CD4-positive, alpha-beta T cell (primary cell): ENCODE measurements at regions not wholly inside any gene's neighbourhood (a gene's known extent, or its start where the extent isn't known, plus 50 kb on each side); places are given as distances from the start of the nearest gene placed in this dataset.

Experiments used
- ATAC-seq: fragments of 200-7000 bp; cut with Tn5 transposase; one replicate; pipeline ENCODE4 v1.10.0; 2022; ENCODE audit warnings: mild to moderate bottlenecking; ENCODE audit not compliant: poor library complexity
- CTCF ChIA-PET: fragments of 350-600 bp; sonication (Branson Sonifier 250); formaldehyde crosslinking; loops from one replicate; lab custom pipeline; 2021; ENCODE audit warnings: antibody characterized with exemption, inconsistent platforms; lab: Charles Lee
- POLR2A ChIA-PET: fragments of 350-600 bp; sonication (Branson Sonifier 250); formaldehyde crosslinking; loops from one replicate; lab custom pipeline; 2021; ENCODE audit warnings: antibody characterized with exemption, inconsistent platforms; lab: Charles Lee
- DNase-seq, 14 experiments: peaks; one replicate each; pipeline ENCODE4 v3.0.0-alpha.2; 2013 to 2020; ENCODE audit warnings: mixed read lengths in 2 of 14
- H3K27ac ChIP-seq, 2 donors: one replicate each; pipeline versions ENCODE4 v1.5.1 to v1.7.0; 2013; ENCODE audit warnings: low read length in 2 of 2, low read depth in 1 of 2, mild to moderate bottlenecking in 1 of 2
- H3K27me3 ChIP-seq, 2 experiments: 1 replicate in 1 of 2; 2 replicates in 1 of 2; pipeline versions ENCODE4 v1.6.1 to v1.7.0; 2013; ENCODE audit warnings: low read length in 2 of 2, control low read depth in 1 of 2, mild to moderate bottlenecking in 1 of 2, moderate library complexity in 1 of 2; ENCODE audit not compliant: insufficient read depth in 2 of 2, control insufficient read depth in 1 of 2
- H3K36me3 ChIP-seq: one replicate; pipeline ENCODE4 v1.6.1; 2013; ENCODE audit warnings: low read length, control low read depth; ENCODE audit not compliant: insufficient read depth
- H3K4me1 ChIP-seq: one replicate; pipeline ENCODE4 v1.6.1; 2013; ENCODE audit warnings: low read length, control low read depth; ENCODE audit not compliant: insufficient read depth
- H3K4me3 ChIP-seq: one replicate; pipeline ENCODE4 v1.5.1; 2013; ENCODE audit warnings: mild to moderate bottlenecking, low read length, moderate library complexity
- H3K9me3 ChIP-seq, 2 experiments: 1 replicate in 1 of 2; 2 replicates in 1 of 2; pipeline versions ENCODE4 v1.6.1 to v1.7.0; 2013; ENCODE audit warnings: low read length in 2 of 2, mild to moderate bottlenecking in 2 of 2, control low read depth in 1 of 2, moderate library complexity in 1 of 2; ENCODE audit not compliant: control insufficient read depth in 1 of 2, insufficient read depth in 1 of 2
- H3K27ac Mint-ChIP-seq: one replicate; pipeline ENCODE4 v1.8.0; 2020; ENCODE audit warnings: mixed read lengths
- H3K27me3 Mint-ChIP-seq: one replicate; pipeline ENCODE4 v1.8.0; 2021; ENCODE audit warnings: mixed read lengths
- H3K36me3 Mint-ChIP-seq: one replicate; pipeline ENCODE4 v1.8.0; 2021; ENCODE audit warnings: low read depth, mixed read lengths
- H3K4me1 Mint-ChIP-seq: one replicate; pipeline ENCODE4 v1.8.0; 2021; ENCODE audit warnings: low read depth, mixed read lengths
- H3K4me3 Mint-ChIP-seq: one replicate; pipeline ENCODE4 v1.8.0; 2020; ENCODE audit warnings: mild to moderate bottlenecking, mixed read lengths
- H3K9me3 Mint-ChIP-seq: one replicate; pipeline ENCODE4 v1.8.0; 2020; ENCODE audit warnings: mixed read lengths
- CTCF ChIP-seq: fragments of 200-600 bp; IDR thresholded peaks from one replicate; pipeline ENCODE4 v1.8.0; 2022; ENCODE audit warnings: antibody characterized with exemption, mild to moderate bottlenecking
- intact Hi-C, 2 experiments: fragments of 100-400 bp; cut with DNase I in 1 of 2; cut with micrococcal nuclease in 1 of 2; formaldehyde crosslinking; loops; one replicate each; pipeline versions ENCODE4 v1.15.1 to v1.9.0; 2023 to 2025; cut with DNase I, micrococcal nuclease

- Histone ChIP-seq H3K36me3 (no peaks in the 10 kb centered on the region), H3K27ac (no peak overlapping the region), H3K4me1 (no peaks in the 10 kb centered on the region), H3K9me3 (no peaks in the 10 kb centered on the region), H3K27me3 (no peaks in the 10 kb centered on the region), H3K4me3 (no peak overlapping the region)
- CTCF ChIA-PET, result no interaction called here
- Mint-ChIP-seq H3K27me3 (no peaks in the 10 kb centered on the region), H3K4me1 (no peaks in the 10 kb centered on the region), H3K36me3 (no peaks in the 10 kb centered on the region), H3K9me3 (peaks cover 3% of the 10 kb centered on the region), H3K4me3 (no peak overlapping the region), H3K27ac (no peak overlapping the region)
- POLR2A ChIA-PET, result no interaction called here
- intact Hi-C loops, result no loop called here
- ATAC-seq, result no peak
- DNase-seq, result no peak
- no peak for TF ChIP-seq CTCF
These were observed 376.2 kb upstream of the TOM1L1 start for GRCh38 chr17:54524501-54524900.

- Mint-ChIP-seq H3K4me3 (no peak overlapping the region), H3K4me1 (no peaks in the 10 kb centered on the region), H3K27me3 (no peaks in the 10 kb centered on the region), H3K9me3 (peaks cover 2% of the 10 kb centered on the region), H3K27ac (no peak overlapping the region), H3K36me3 (no peaks in the 10 kb centered on the region)
- POLR2A ChIA-PET, result no interaction called here
- Histone ChIP-seq H3K27me3 (no peaks in the 10 kb centered on the region), H3K4me3 (no peak overlapping the region), H3K27ac (no peak overlapping the region), H3K36me3 (no peaks in the 10 kb centered on the region), H3K9me3 (peaks cover 0 to 5% of the 10 kb centered on the region in 2 experiments), H3K4me1 (no peaks in the 10 kb centered on the region)
- ATAC-seq (no peak), DNase-seq (no peak)
- intact Hi-C loops, result no loop called here
- TF ChIP-seq CTCF, result no peak
- CTCF ChIA-PET, result no interaction called here
These were observed 372.7 kb upstream of the TOM1L1 start for GRCh38 chr17:54527941-54528340.

- H3K4me1 Mint-ChIP-seq, result no peaks in the 10 kb centered on the region
- intact Hi-C loops, result no loop called here
- H3K4me3 Mint-ChIP-seq, result no peak overlapping the region
- Histone ChIP-seq H3K4me1 (no peaks in the 10 kb centered on the region), H3K4me3 (no peak overlapping the region), H3K27me3 (no peaks in the 10 kb centered on the region), H3K9me3 (peaks cover 0 to 5% of the 10 kb centered on the region in 2 experiments), H3K27ac (no peak overlapping the region), H3K36me3 (no peaks in the 10 kb centered on the region)
- no peak for TF ChIP-seq CTCF
- H3K9me3 Mint-ChIP-seq, result no peaks in the 10 kb centered on the region
- no peaks in the 10 kb centered on the region for H3K36me3 Mint-ChIP-seq
- no peak for ATAC-seq
- H3K27me3 Mint-ChIP-seq, result no peaks in the 10 kb centered on the region
- H3K27ac Mint-ChIP-seq, result no peak overlapping the region
- DNase-seq, result no peak
- ChIA-PET CTCF (no interaction called here), POLR2A (no interaction called here)
These were observed 370.3 kb upstream of the TOM1L1 start for GRCh38 chr17:54530398-54530797.
